K562 (cell line): ENCODE measurements at regions not wholly inside any gene's neighbourhood (a gene's known extent, or its start where the extent isn't known, plus 50 kb on each side); places are given as distances from the start of the nearest gene placed in this dataset.

ENCODE experiments used
- ATAC-seq: fragments of 200-7000 bp; cut with Tn5 transposase; 3 replicates; pipeline ENCODE4 v1.9.1; 2020; ENCODE audit warnings: moderate library complexity
- BruUV-seq: library from RNA; stranded (reverse); fragments of 400-500 nt; replicated peaks from 2 replicates; lab custom pipeline; 2021; lab: Mats Ljungman, UMichigan
- CTCF ChIA-PET: fragments of 300-600 bp; formaldehyde crosslinking; extraction: SDS; loops from one replicate; lab custom pipeline; 2021; ENCODE audit warnings: low intra/inter-chr PET ratio; lab: Yijun Ruan, JAX
- POLR2A ChIA-PET: fragments of 300-600, 350-650 bp; sonication (Branson Sonifier 250); formaldehyde crosslinking; extraction: SDS; loops from one replicate; lab custom pipeline; 2021; ENCODE audit warnings: antibody characterized with exemption, inconsistent platforms; lab: Yijun Ruan, JAX
- DNase-seq, 4 experiments: peaks; one replicate each; pipeline versions ENCODE4 v3.0.0 to v3.0.0-alpha.2; 2011 to 2018; ENCODE audit warnings: low spot score in 3 of 4, mixed read lengths in 3 of 4; ENCODE audit errors: extremely low read depth in 1 of 4
- FAIRE-seq: peaks from 2 replicates; lab custom pipeline; 2011; peaks lifted over from hg19 to GRCh38; lab: Jason Lieb, UNC
- H2AFZ ChIP-seq: 2 replicates; pipeline ENCODE4 v1.6.0; 2011; ENCODE audit warnings: low read depth, low read length, control low read depth, inconsistent platforms
- H3K27ac ChIP-seq: fragments of 200-600 bp; 3 replicates; pipeline ENCODE4 v1.8.0; 2011; ENCODE audit warnings: low read depth, mild to moderate bottlenecking, control low read depth, inconsistent platforms, low read length, moderate library complexity, mixed read lengths; ENCODE audit errors: extremely low read depth
- H3K27me3 ChIP-seq, 2 experiments: fragments of 300-600 bp in 1 of 2; 2 replicates in 1 of 2; 3 replicates in 1 of 2; pipeline versions ENCODE4 v1.6.0 to v1.8.0; 2011; ENCODE audit warnings: inconsistent platforms in 2 of 2, low read length in 2 of 2, mild to moderate bottlenecking in 1 of 2, mixed read lengths in 1 of 2, moderate library complexity in 1 of 2; ENCODE audit not compliant: control insufficient read depth in 2 of 2, insufficient read depth in 2 of 2
- H3K36me3 ChIP-seq: fragments of 300-600 bp; 3 replicates; pipeline ENCODE4 v1.8.0; 2011; ENCODE audit warnings: mild to moderate bottlenecking, low read length, inconsistent platforms; ENCODE audit not compliant: control insufficient read depth, insufficient read depth
- H3K4me1 ChIP-seq, 2 experiments: fragments of 200-600 bp in 1 of 2; replicated peaks in 1 of 2; 2 replicates in 1 of 2; 3 replicates in 1 of 2; pipeline versions ENCODE4 v1.5.1 to v1.8.0; 2011; ENCODE audit warnings: inconsistent platforms in 2 of 2, low read length in 2 of 2, mild to moderate bottlenecking in 1 of 2, mixed read lengths in 1 of 2, moderate library complexity in 1 of 2; ENCODE audit not compliant: control insufficient read depth in 2 of 2, insufficient read depth in 2 of 2
- H3K4me2 ChIP-seq: 2 replicates; pipeline ENCODE4 v1.6.1; 2011; ENCODE audit warnings: low read length, control low read depth, inconsistent platforms, mixed read lengths; ENCODE audit not compliant: insufficient read depth
- H3K4me3 ChIP-seq: fragments of 200-600 bp; sonication (generic), shearing (Covaris generic); 2 replicates; pipeline ENCODE4 v1.5.1; 2016; ENCODE audit warnings: control low read depth, inconsistent platforms
- H3K79me2 ChIP-seq: fragments of 200-600 bp; 3 replicates; pipeline ENCODE4 v1.8.0; 2011; ENCODE audit warnings: low read length, inconsistent platforms; ENCODE audit not compliant: control insufficient read depth, insufficient read depth
- H3K9ac ChIP-seq, 2 experiments: 2 replicates each; pipeline versions ENCODE4 v1.6.0 to v1.6.1; 2011; ENCODE audit warnings: low read depth in 2 of 2, low read length in 2 of 2, control low read depth in 1 of 2, inconsistent platforms in 1 of 2, mild to moderate bottlenecking in 1 of 2, mixed read lengths in 1 of 2; ENCODE audit not compliant: insufficient read depth in 1 of 2
- H3K9me1 ChIP-seq: one replicate; pipeline ENCODE4 v1.6.0; 2011; ENCODE audit warnings: inconsistent platforms, mild to moderate bottlenecking, low read length, moderate library complexity; ENCODE audit not compliant: control insufficient read depth, insufficient read depth
- H3K9me3 ChIP-seq: replicated peaks from 2 replicates; pipeline ENCODE4 v1.5.1; 2011; ENCODE audit warnings: low read depth, low read length, inconsistent platforms; ENCODE audit not compliant: control insufficient read depth, insufficient read depth
- H4K20me1 ChIP-seq: replicated peaks from 2 replicates; pipeline ENCODE4 v1.6.1; 2011; ENCODE audit warnings: low read length, inconsistent platforms, mixed read lengths; ENCODE audit not compliant: control insufficient read depth, insufficient read depth
- ATF6 ChIP-seq: sonication (generic); formaldehyde crosslinking; IDR thresholded peaks from 2 replicates; pipeline ENCODE4 v1.4.0; 2020; ENCODE audit warnings: mild to moderate bottlenecking, missing genetic modification reagents
- MEIS2 ChIP-seq: fragments of 450-650 bp; IDR thresholded peaks from 2 replicates; pipeline ENCODE4 v1.6.1; 2014; ENCODE audit warnings: mild to moderate bottlenecking; ENCODE audit not compliant: partially characterized antibody
- MNT ChIP-seq, 2 experiments: fragments of 450-650 bp; conservative IDR thresholded peaks; 2 replicates each; pipeline ENCODE4 v1.6.1; 2017; ENCODE audit warnings: mild to moderate bottlenecking in 2 of 2, moderate library complexity in 2 of 2
- PBX2 ChIP-seq, 2 experiments: IDR thresholded peaks in 1 of 2; conservative IDR thresholded peaks in 1 of 2; 2 replicates each; pipeline ENCODE4 v1.6.1; 2016; ENCODE audit warnings: low read depth in 2 of 2, mild to moderate bottlenecking in 1 of 2, missing compliant biosample characterization in 1 of 2, missing genetic modification characterization in 1 of 2, moderate library complexity in 1 of 2
- PKNOX1 ChIP-seq: fragments of 450-650 bp; IDR thresholded peaks from 2 replicates; pipeline ENCODE4 v1.6.1; 2016
- ZBTB34 ChIP-seq: fragments of 250-450 bp; sonication (Bioruptor Pico); IDR thresholded peaks from 2 replicates; pipeline ENCODE4 v1.8.0; 2021; ENCODE audit warnings: mild to moderate bottlenecking, moderate library complexity
- WGBS: fragments of 100-300 bp; shearing (Covaris generic); methylation state at CpG from one replicate; pipeline ENCODE4 v1.1.6; 2016; ENCODE audit warnings: low coverage, mixed read lengths; ENCODE audit not compliant: insufficient coverage; ENCODE audit errors: missing lambda C conversion rate; 5-methylcytosine and 5-hydroxymethylcytosine counted together
- in situ Hi-C: fragments of 300-500 bp; cut with MboI; formaldehyde crosslinking; loops from 4 replicates; pipeline ENCODE4 v1.15.0; 2018; ENCODE audit warnings: inconsistent platforms, mixed read lengths
- intact Hi-C: fragments of 100-400 bp; cut with micrococcal nuclease; formaldehyde crosslinking; loops from 2 replicates; pipeline ENCODE4 v1.14.2; 2022

GRCh38 chrX:103437147-103437873 is 61.0 kb downstream of the BEX3 start:
- FAIRE-seq (no peak), ATAC-seq (no peak; the same call in 2 of the 3 replicates), DNase-seq (peak in 1 of 4 experiments; percentile 7)
- no peaks in the 10 kb centered on the region for H3K79me2 ChIP-seq
- no peak overlapping the region for H3K27ac ChIP-seq
- BruUV-seq, result no TSS peak
- TF ChIP-seq MNT (conservative IDR thresholded peaks at IDR 0.05) (no peak), ATF6 (CRISPR knock-in tag) (no peak), ZBTB34 (no peak), PKNOX1 (peak; percentile 34), PBX2 (CRISPR knock-in tag; IDR thresholded peaks at IDR 0.05; ENCODE audit: low read depth) (no peak), PBX2 (tag; conservative IDR thresholded peaks at IDR 0.05; ENCODE audit: low read depth) (peak; percentile 52; the same call in 1 of the 2 replicates), MEIS2 (peak; percentile 77)
- WGBS, result 31% methylated on average over 5 of the region's 5 CpGs
- no peaks in the 10 kb centered on the region for H3K9me1 ChIP-seq
- H3K9me3 ChIP-seq, result no peaks in the 10 kb centered on the region
- intact Hi-C loops (no loop called here), in situ Hi-C loops (no loop called here)
- no peak overlapping the region for H2AFZ ChIP-seq
- no peaks in the 10 kb centered on the region; a peak in 1 of 5 replicates for H3K4me1 ChIP-seq
- ChIA-PET CTCF (no interaction called here), POLR2A (no interaction called here)
- H3K36me3 ChIP-seq, result no peaks in the 10 kb centered on the region
- no peaks in the 10 kb centered on the region for H4K20me1 ChIP-seq
- no peak overlapping the region for H3K4me3 ChIP-seq
- no peak overlapping the region for H3K4me2 ChIP-seq
- H3K9ac ChIP-seq, result no peak overlapping the region
- H3K27me3 ChIP-seq, result no peaks in the 10 kb centered on the region; a peak in 1 of 5 replicates
